ENCODE measurements at regions not wholly inside any gene's neighbourhood (a gene's known extent, or its start where the extent isn't known, plus 50 kb on each side); places are given as distances from the start of the nearest gene placed in this dataset.
"Not testable (repeated sequence)": the region's sequence is repeated elsewhere in the genome, so short reads cannot be mapped to it uniquely, and the experiment has no call there.

GRCh38 chr6:56838016-56838555, 116.8 kb upstream of the BEND6 start:
- DNase-seq = no peak

- DNase-seq = no peak
These were observed 117.5 kb upstream of the BEND6 start for GRCh38 chr6:56837322-56837894.

- no peak for DNase-seq
These were observed 119.3 kb upstream of the BEND6 start for GRCh38 chr6:56835612-56836011.

- no peak for DNase-seq
These were observed 121.0 kb upstream of the BEND6 start for GRCh38 chr6:56833873-56834272.

GRCh38 chr6:56833127-56833791, 121.6 kb upstream of the BEND6 start:
- no peak for DNase-seq

GRCh38 chr6:56832225-56832624, 122.7 kb upstream of the BEND6 start:
- no peak for DNase-seq

GRCh38 chr6:56831334-56831733, 123.6 kb upstream of the BEND6 start:
- DNase-seq = no peak

- DNase-seq = no peak
These were observed 126.8 kb upstream of the BEND6 start for GRCh38 chr6:56827908-56828649.

GRCh38 chr6:56824431-56824830, 130.5 kb upstream of the BEND6 start:
- DNase-seq = not testable (repeated sequence)

GRCh38 chr6:56821005-56821432, 133.9 kb upstream of the BEND6 start:
- no peak for DNase-seq

GRCh38 chr6:56820060-56820459, 134.8 kb upstream of the BEND6 start:
- DNase-seq = no peak

GRCh38 chr6:56819604-56820003, 135.3 kb upstream of the BEND6 start:
- peak in 1 of 2 donors; percentile 73 for DNase-seq

- DNase-seq = no peak
These were observed 138.5 kb upstream of the BEND6 start for GRCh38 chr6:56816370-56816769.

- no peak for DNase-seq
These were observed 139.5 kb upstream of the BEND6 start for GRCh38 chr6:56815436-56815835.

- no peak for DNase-seq
These were observed 140.1 kb upstream of the BEND6 start for GRCh38 chr6:56814802-56815201.

- no peak for DNase-seq
These were observed 140.6 kb upstream of the BEND6 start for GRCh38 chr6:56814308-56814707.

GRCh38 chr6:56812851-56813250, 142.1 kb upstream of the BEND6 start:
- DNase-seq = not testable (repeated sequence)

- peak in 1 of 2 donors; percentile 23 for DNase-seq
These were observed 146.0 kb upstream of the BEND6 start for GRCh38 chr6:56808871-56809359.

- DNase-seq = no peak
These were observed 146.9 kb upstream of the BEND6 start for GRCh38 chr6:56807989-56808337.

- no peak for DNase-seq
These were observed 147.4 kb upstream of the BEND6 start for GRCh38 chr6:56807326-56807988.

- DNase-seq = no peak
These were observed 148.5 kb upstream of the BEND6 start for GRCh38 chr6:56806368-56806767.

GRCh38 chr6:56804996-56805395, 149.9 kb upstream of the BEND6 start:
- DNase-seq = no peak

GRCh38 chr6:56803594-56803993, 151.3 kb upstream of the BEND6 start:
- no peak for DNase-seq
